NCI-H2171 (cell line): ENCODE measurements at regions not wholly inside any gene's neighbourhood (a gene's known extent, or its start where the extent isn't known, plus 50 kb on each side); places are given as distances from the start of the nearest gene placed in this dataset.
A peak's percentile ranks its signal among the peaks of the same experiment; 100 is the strongest.
"Not testable (repeated sequence)": the region's sequence is repeated elsewhere in the genome, so short reads cannot be mapped to it uniquely, and the experiment has no call there.

ENCODE experiments used
- DNase-seq: peaks from one replicate; lab custom pipeline; 2025; lab: John Stamatoyannopoulos, UW

DNA sequence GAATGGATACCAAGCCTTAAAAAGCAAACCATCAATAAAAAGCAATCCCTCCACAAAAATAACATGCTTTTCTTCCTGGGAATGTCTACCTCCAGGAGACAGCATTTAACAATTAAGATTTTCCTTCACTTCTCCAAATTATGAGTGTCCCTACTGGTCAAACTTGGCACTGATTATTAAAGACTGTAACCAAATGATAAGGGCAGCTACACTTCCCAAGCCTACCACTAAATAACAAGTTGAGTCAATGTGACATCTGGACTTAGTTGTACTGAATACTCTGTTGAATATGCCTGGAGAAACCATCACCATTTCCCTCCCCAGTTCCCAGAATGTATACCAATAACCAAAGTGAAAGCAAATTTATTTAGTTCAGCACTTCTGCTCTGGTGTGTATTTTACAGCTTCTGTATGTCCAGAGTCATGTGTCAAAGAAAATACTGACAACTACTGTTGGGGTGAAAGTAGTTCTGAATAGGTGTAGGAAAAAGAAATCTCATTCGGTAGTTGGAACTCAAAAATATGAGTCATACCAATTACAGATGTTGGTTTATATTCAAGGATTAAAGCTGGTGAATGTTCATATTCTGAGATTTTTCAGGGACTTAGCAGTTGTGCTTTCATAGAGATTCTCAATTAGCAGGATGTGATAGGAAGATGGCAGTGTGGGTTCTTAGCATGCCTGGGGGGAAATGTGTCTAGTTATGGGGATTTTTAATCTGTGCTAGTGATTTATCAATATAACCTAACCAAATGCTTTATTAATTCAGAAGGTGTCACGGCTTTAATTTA, 1291.6 kb upstream of the GYPC start:
- DNase-seq = no peak

- DNase-seq = no peak
Observed at GRCh38 chr2:125364984-125365265, 1291.0 kb upstream of the GYPC start.

DNA sequence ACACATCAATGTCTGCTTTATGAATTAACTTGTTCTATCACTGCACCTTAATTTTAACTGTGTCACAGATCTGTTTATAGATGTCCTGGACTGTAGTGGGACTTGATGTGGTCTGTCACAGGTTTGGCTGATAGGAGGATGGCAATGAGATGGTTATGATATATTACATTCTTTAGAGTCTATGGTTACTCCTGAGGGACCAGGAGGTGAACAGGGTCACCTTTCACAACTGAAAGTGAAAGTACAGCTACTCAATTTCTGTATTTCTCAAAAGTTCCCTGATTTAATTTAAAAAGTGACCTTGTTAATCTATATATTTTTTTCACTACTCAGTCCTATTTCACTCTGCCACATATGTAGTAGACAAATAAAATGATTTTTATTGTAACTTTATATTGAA, 1284.1 kb upstream of the GYPC start:
- no peak for DNase-seq

GRCh38 chr2:125373293-125373692, 1282.7 kb upstream of the GYPC start:
- DNase-seq = no peak

DNA sequence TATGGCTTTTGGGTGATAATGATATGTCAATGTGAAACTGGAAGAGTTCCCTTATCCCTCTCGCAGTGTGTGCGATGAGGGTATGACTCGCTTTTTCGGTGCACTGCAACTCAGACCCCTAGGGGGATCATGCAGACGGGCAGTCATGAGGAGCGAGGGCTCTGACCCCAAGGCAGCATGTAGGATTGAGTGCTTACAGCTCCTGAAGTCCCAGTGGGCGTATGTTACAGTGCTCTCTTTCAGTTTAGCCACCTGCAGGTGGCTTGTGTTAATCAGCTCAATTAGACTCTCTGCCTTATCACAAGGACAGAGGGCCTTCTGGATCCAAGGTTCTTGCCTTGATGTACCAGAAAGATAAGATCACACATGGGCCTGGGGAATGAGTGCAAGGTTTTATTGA, 1269.9 kb upstream of the GYPC start:
- DNase-seq = no peak

DNA sequence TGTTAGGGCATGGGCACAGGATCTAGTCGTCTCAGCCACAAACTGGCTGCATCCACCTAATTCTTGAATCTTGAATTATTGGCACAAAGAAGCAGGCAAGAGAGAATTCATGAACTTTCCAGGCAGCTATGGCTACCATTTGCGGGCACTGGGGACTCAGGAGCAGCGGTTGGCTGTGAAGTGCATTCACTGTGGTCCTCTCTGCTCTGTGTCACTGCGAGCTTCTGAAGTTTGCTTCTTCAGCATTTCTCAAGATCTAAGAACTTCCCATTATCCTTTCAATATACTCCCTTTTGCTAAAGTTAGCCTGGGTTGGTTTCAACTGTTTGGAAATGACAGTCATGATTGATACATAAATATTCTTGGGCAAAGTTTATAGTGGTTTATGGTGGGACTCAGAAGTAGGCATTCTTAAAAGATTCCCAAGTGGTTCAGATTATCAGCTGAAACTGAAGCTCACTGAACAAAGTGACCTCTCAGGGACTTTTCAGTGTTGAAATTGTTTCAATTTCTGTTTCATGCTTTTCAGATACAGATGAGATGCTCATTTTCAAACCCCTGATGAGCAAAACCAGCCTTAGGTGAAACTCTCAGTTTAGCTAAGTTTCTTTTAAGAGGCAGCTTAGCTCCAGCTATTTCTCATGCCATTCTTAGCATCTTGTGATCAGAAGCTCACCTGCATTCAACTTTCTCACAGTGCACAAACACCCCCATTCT, 1258.3 kb upstream of the GYPC start:
- no peak for DNase-seq

DNA sequence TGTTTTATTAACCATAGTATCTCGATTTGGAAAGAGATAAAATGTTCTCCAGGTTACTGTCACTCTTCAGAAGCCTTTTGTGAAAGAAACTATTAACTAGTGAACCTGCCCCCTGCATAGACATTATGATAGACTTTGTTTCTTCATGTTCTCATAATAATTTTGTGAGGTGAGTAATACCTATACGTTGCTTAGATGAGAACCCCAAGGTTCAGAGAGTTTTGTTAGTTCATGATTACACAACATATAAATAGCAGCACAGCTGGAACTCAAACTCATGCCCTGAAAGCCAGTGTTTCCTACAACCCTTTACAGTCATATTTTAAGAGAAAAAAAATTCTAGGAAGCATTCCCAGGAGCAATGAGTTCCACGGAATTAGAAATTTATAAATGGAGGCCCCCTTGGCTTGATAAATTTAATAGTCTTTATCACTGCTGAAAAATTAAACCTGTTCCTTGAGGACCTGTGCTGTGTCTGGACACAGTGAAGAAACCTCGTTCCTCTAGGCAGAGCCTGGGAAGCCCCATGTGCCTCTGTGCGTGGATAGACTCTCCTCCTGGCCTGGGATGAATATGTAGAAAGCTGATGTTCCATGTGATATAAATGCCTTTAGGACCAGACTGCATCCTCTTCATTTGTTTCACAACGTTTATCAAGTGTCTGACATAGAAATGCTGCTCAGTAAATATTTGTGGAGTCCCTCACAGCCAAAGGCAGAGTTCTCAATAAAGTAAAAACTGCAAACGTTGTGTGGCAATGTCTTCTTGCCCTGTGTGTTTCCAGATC, 1257.0 kb upstream of the GYPC start:
- no peak for DNase-seq

GRCh38 chr2:125405816-125406215, 1250.1 kb upstream of the GYPC start:
- DNase-seq = no peak

- no peak for DNase-seq
Observed at GRCh38 chr2:125408874-125409538, 1247.0 kb upstream of the GYPC start.

DNA sequence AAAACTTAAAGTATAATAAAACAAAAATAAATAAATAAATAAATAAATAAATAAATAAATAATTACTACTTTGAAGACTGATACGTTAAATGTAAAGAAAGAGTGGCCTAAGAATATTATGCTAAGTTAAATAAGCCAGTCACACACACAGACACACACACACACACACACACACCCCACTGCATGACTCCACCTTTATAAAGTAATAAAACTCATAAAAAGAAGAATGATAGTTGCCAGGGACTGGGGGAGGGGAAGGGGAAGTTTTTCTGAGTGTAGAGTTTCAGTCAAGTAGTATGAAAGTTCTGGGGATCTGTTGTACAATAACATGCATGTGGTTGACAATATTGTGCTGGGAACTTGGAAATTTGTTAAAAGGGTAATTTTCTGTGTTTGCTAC, 1237.5 kb upstream of the GYPC start:
- DNase-seq = no peak

GRCh38 chr2:125422198-125422770, 1233.7 kb upstream of the GYPC start:
- DNase-seq = not testable (repeated sequence)

GRCh38 chr2:125424266-125424785, 1231.6 kb upstream of the GYPC start:
- DNase-seq = no peak

GRCh38 chr2:125427721-125428315, 1228.1 kb upstream of the GYPC start:
- DNase-seq = no peak

GRCh38 chr2:125444106-125444505, 1211.9 kb upstream of the GYPC start:
- no peak for DNase-seq

- no peak for DNase-seq
Observed at GRCh38 chr2:125445495-125445894, 1210.5 kb upstream of the GYPC start.

DNA sequence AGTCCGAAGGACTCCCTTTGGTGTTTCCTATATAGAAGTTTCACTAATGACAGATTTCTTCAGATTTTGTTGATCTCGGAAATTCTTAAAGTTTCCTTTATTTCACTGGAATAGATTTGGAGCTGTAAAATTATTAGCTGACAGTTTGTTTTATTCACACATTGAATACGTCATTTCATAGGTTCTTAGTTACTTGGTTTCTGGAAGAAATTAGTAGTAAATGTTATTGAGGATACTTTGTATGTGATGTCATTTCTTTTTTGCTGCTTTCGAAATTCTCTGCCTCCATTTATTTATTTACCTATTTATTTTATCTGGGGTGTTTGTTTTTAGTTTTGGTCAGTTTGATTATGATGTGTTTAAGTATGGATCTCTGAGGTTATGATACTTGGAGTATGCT, 1205.9 kb upstream of the GYPC start:
- DNase-seq = no peak

DNA sequence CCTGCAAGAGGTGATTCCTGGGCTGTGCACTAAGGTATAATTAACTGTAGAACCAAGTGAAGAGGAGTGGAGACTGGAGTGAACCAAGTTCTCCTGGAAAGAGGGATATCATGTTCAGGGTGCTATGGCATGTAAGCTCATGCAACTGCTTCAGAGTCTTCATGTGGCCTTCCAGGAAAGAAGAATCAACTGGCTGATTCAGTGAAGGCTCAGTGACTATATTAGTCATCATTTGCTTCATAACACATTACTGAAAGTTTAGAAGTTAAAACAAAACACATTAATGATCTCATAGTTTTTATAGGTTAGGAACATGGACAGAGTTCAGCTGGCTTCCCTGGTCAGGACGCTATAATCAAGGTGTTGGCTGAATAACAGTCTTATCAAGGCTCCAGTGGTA, 1200.8 kb upstream of the GYPC start:
- DNase-seq = no peak

GRCh38 chr2:125456693-125457363, 1199.1 kb upstream of the GYPC start:
- DNase-seq = peak; percentile 77

DNA sequence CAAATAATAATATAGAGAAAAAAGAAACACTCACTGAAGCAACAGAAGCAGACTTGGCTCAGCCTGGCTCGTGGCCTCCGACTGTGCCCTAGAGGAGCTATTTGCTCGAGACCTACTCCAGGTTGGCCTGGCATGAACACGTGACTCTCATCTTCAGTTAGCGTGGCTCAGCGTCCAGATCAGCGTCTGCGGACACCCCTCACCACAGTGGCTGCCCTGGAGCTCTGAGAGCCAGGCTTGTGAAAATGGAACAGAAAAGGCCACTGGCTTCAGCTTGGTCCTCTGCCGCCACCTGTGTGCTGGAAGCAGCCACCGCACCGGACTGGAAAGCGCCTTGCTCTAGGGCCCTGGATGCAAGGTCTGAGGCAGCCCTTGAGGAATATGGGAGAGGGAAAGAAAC, 1184.0 kb upstream of the GYPC start:
- DNase-seq = peak; percentile 21

- DNase-seq = no peak
Observed at GRCh38 chr2:125479143-125479636, 1176.8 kb upstream of the GYPC start.

DNA sequence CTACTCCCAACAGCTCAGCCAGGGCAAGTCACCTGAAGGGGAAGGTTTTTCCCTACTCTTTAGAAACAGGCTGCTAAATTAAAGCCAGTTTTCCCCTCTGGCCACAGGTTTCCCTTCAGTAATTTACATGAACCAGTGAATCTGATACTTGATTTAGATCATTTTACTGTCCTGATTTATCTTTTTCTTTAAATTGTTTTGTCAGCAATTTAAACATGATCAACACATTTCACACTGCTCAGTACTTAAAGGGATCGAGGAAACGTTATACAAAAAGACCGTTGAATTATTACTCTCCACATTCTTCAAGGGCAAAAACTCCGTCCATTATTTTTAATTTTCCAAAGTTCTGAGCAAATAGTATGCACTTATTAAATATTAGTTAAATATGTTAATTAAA, 1165.7 kb upstream of the GYPC start:
- no peak for DNase-seq
